Upper lobe of left lung (tissue), 4 donors: ENCODE measurements at regions not wholly inside any gene's neighbourhood (a gene's known extent, or its start where the extent isn't known, plus 50 kb on each side); places are given as distances from the start of the nearest gene placed in this dataset.

Experiments used
- POLR2A ChIP-seq, 4 donors: fragments of 450-650 bp; IDR thresholded peaks; one replicate each; pipeline ENCODE4 v1.5.1; 2016 to 2017; ENCODE audit warnings: antibody characterized with exemption in 4 of 4, mild to moderate bottlenecking in 2 of 4
- TF ChIP-seq, protein P1 (sequence below), 6 experiments: fragments of 450-650 bp in 4 of 6; fragments of 200-600 bp in 2 of 6; sonication (generic) in 2 of 6; IDR thresholded peaks; one replicate each; pipeline ENCODE4 v1.5.1; 2016 to 2019; ENCODE audit warnings: antibody characterized with exemption in 6 of 6

- TF ChIP-seq, protein P1, sequence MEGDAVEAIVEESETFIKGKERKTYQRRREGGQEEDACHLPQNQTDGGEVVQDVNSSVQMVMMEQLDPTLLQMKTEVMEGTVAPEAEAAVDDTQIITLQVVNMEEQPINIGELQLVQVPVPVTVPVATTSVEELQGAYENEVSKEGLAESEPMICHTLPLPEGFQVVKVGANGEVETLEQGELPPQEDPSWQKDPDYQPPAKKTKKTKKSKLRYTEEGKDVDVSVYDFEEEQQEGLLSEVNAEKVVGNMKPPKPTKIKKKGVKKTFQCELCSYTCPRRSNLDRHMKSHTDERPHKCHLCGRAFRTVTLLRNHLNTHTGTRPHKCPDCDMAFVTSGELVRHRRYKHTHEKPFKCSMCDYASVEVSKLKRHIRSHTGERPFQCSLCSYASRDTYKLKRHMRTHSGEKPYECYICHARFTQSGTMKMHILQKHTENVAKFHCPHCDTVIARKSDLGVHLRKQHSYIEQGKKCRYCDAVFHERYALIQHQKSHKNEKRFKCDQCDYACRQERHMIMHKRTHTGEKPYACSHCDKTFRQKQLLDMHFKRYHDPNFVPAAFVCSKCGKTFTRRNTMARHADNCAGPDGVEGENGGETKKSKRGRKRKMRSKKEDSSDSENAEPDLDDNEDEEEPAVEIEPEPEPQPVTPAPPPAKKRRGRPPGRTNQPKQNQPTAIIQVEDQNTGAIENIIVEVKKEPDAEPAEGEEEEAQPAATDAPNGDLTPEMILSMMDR (IDR thresholded peaks at IDR 0.05) = no peak
- no peak for TF ChIP-seq POLR2A (IDR thresholded peaks at IDR 0.05)
Measured at GRCh38 chrY:3042901-3043300, 107.7 kb downstream of the ZFY start.
